RWPE1 (cell line): ENCODE measurements at regions not wholly inside any gene's neighbourhood (a gene's known extent, or its start where the extent isn't known, plus 50 kb on each side); places are given as distances from the start of the nearest gene placed in this dataset.

Source experiments
- CTCF ChIA-PET: fragments of 350-600 bp; sonication (Branson Sonifier 250); formaldehyde crosslinking; extraction: SDS; loops from one replicate; lab custom pipeline; 2021; lab: Yijun Ruan, JAX
- POLR2A ChIA-PET: fragments of 400-600 bp; formaldehyde crosslinking; extraction: SDS; loops from one replicate; lab custom pipeline; 2020; ENCODE audit warnings: antibody characterized with exemption; ENCODE audit not compliant: low non-redundant PET; lab: Yijun Ruan, JAX
- DNase-seq: peaks from one replicate; pipeline ENCODE4 v3.0.0; 2012; ENCODE audit warnings: low spot score
- H3K27ac ChIP-seq: fragments of 450-650 bp; 2 replicates; pipeline ENCODE4 v1.5.1; 2017
- TF ChIP-seq, protein P1 (sequence below): fragments of 450-650 bp; conservative IDR thresholded peaks from 2 replicates; pipeline ENCODE4 v1.5.1; 2017; ENCODE audit warnings: low read depth, mild to moderate bottlenecking

GRCh38 chr3:182470187-182470586 lies 323.1 kb upstream of the ATP11B start:
- ChIA-PET POLR2A (no interaction called here), CTCF (interaction anchor here (0.6 kb wide), 1 partner anchor 170 kb away, joined by 4 read pairs; no protein-coding TSS in a partner anchor)
- no peak for DNase-seq
- TF ChIP-seq, protein P1, sequence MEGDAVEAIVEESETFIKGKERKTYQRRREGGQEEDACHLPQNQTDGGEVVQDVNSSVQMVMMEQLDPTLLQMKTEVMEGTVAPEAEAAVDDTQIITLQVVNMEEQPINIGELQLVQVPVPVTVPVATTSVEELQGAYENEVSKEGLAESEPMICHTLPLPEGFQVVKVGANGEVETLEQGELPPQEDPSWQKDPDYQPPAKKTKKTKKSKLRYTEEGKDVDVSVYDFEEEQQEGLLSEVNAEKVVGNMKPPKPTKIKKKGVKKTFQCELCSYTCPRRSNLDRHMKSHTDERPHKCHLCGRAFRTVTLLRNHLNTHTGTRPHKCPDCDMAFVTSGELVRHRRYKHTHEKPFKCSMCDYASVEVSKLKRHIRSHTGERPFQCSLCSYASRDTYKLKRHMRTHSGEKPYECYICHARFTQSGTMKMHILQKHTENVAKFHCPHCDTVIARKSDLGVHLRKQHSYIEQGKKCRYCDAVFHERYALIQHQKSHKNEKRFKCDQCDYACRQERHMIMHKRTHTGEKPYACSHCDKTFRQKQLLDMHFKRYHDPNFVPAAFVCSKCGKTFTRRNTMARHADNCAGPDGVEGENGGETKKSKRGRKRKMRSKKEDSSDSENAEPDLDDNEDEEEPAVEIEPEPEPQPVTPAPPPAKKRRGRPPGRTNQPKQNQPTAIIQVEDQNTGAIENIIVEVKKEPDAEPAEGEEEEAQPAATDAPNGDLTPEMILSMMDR: no peak
- H3K27ac ChIP-seq: no peak overlapping the region

DNA sequence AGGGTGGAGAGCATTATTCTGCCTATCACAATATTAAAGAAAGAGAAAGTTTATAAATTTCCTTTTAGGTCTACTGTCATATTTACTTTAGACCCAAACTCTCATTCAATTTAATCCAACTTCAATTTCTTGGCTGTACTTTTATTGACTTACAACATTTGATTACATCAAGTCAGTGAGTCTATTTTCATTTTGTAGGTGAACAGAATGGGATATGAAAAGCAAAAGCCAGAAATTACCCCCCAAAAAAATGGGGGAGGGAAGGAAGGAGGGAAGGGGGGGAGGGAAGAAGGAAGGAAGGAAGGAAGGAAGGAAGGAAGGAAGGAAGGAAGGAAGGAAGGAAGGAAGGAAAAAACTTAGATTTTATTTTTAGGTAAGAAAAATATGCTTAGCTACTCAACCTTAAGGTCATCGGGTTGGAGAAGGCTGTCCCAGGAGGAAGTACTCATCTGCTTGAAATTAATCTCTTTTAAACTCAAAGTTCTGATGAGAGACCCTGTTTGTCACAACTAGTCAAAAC lies 320.1 kb upstream of the ATP11B start:
- no peak for DNase-seq
- TF ChIP-seq, protein P1: no peak
- POLR2A ChIA-PET: no interaction called here
- H3K27ac ChIP-seq: no peak overlapping the region
- CTCF ChIA-PET: interaction anchor here (0.8 kb wide), 1 partner anchor 978 kb away, joined by 3 read pairs; no protein-coding TSS in a partner anchor

DNA sequence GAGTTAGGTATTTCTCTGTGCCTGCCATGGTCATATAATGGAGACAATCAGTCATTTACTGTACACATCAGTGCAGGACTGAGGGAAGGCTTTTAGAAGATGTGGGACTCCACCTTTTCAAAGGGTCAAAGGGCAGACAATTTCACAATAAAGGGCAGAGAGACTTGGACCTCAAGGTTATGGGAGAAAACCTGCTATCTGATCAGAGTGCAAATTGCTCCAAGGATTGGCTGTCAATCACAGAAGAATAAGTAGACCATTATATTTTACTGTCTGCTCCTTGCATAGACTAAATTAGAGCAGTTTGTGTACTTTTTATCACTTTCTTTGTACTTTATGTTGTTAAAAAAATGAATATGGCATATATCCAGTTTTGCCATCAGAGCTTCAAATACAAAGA lies 314.9 kb upstream of the ATP11B start:
- CTCF ChIA-PET: interaction anchor here (0.5 kb wide), 1 partner anchor 206 kb away, joined by 3 read pairs; no protein-coding TSS in a partner anchor
- TF ChIP-seq, protein P1: no peak
- no peak for DNase-seq
- H3K27ac ChIP-seq: no peak overlapping the region
- POLR2A ChIA-PET: no interaction called here

GRCh38 chr3:182479419-182480336 lies 313.6 kb upstream of the ATP11B start:
- ChIA-PET POLR2A (no interaction called here), CTCF (interaction anchor here (0.5 kb wide), 1 partner anchor 210 kb away, joined by 4 read pairs; no protein-coding TSS in a partner anchor)
- no peak overlapping the region for H3K27ac ChIP-seq
- DNase-seq: no peak
- TF ChIP-seq, protein P1: no peak

GRCh38 chr3:182482705-182483104 lies 310.6 kb upstream of the ATP11B start:
- TF ChIP-seq, protein P1: no peak
- CTCF ChIA-PET: no interaction called here
- H3K27ac ChIP-seq: no peak overlapping the region
- POLR2A ChIA-PET: no interaction called here
- no peak for DNase-seq

DNA sequence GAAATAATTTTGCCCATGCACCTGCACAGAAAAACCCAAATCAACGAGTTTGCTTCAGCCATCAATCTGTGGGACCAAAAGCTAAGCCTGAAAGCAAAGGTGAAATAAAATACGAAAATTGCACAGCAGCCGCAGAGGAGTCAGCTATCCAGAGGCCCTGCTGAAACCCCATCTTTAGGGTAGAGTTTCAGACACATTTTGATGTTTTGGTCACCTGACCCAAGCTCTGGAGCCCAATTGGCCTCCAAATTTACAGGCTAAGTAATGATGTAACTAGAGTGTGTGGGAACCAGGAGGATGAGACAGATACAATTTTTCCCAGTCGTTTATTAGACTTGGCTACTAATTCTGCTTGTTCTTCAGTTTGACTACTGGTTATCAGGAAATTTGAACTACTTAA lies 308.6 kb upstream of the ATP11B start:
- POLR2A ChIA-PET: no interaction called here
- no peak for DNase-seq
- H3K27ac ChIP-seq: no peak overlapping the region
- TF ChIP-seq, protein P1: no peak
- CTCF ChIA-PET: no interaction called here
